ENCODE measurements at regions not wholly inside any gene's neighbourhood (a gene's known extent, or its start where the extent isn't known, plus 50 kb on each side); places are given as distances from the start of the nearest gene placed in this dataset.

DNA sequence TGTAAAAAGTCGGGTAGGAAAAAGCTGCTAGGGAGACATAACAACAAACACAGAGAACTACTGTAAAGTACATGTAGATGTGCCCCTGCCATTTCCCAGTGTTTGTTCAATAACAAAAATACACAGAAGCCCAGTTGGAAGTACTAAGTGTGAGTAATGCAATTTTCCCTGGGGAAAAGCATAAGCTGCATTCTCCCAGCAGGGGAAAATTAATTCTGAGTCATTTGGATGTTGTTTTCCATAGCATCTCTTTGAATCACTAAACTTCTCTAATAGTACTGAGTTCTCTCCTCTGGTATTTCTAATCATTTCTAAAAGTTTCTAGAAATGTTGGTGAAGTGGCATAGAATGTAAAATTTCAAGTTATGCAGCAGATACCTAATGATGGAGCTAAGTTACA is 1114.9 kb downstream of the C4orf33 start:
- DNase-seq (ENCODE audit: low spot score), result no peak
- TF ChIP-seq, protein P1, sequence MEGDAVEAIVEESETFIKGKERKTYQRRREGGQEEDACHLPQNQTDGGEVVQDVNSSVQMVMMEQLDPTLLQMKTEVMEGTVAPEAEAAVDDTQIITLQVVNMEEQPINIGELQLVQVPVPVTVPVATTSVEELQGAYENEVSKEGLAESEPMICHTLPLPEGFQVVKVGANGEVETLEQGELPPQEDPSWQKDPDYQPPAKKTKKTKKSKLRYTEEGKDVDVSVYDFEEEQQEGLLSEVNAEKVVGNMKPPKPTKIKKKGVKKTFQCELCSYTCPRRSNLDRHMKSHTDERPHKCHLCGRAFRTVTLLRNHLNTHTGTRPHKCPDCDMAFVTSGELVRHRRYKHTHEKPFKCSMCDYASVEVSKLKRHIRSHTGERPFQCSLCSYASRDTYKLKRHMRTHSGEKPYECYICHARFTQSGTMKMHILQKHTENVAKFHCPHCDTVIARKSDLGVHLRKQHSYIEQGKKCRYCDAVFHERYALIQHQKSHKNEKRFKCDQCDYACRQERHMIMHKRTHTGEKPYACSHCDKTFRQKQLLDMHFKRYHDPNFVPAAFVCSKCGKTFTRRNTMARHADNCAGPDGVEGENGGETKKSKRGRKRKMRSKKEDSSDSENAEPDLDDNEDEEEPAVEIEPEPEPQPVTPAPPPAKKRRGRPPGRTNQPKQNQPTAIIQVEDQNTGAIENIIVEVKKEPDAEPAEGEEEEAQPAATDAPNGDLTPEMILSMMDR (IDR thresholded peaks at IDR 0.05; ENCODE audit: extremely low read depth, missing control alignments), result no peak

DNA sequence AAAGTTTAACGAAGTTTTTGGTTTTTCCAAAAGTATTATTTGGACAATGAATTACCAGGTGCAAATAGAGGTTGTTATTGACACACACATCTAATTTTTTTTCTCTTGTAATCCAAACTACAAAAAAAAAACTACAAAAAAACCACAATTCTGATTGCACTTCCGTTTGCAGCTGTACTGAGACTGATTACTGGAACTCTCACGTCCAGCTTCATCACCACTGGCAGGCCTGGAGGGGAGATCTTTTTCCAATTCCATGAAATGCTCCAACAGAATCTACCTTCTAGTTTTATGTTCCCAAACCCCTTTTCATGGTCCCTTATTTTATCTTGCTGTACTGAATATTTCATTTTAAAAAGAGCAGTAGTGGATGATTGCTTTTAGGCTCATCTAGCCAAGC is 1118.3 kb downstream of the C4orf33 start:
- DNase-seq (ENCODE audit: low spot score), result no peak
- TF ChIP-seq, protein P1 (IDR thresholded peaks at IDR 0.05; ENCODE audit: extremely low read depth, missing control alignments), result no peak

DNA sequence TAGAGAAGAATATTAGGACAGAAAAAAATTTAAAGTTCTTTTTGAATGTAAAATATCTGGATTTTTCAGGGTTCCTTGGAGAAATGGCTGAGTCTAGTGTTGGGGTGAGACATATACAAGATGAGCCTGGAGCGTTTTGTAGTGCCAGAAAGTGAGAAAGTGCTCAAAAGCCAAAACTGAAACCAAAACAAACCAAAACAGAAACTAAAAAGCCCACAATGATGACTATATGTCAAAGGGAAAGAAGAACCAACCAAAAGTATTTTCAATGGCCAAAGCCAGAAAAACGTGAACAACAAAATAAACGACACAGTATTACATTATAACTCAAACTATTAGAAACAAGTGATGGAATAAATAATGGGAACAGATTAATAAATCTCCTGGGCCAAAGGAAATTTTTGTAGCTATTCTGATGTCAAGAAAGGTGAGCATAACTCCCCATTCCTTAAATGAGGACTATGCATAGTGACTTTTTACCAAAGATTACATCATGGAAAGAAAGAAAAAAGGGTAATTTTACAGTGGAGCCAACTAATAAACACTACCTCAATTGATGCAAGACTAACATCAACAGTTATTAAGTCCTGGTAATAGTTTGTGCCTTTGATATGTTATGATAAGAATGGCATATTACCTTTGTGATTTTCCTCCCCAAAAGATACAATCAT is 1137.6 kb downstream of the C4orf33 start:
- TF ChIP-seq, protein P1 (IDR thresholded peaks at IDR 0.05; ENCODE audit: extremely low read depth, missing control alignments), result no peak
- peak; percentile 8 for DNase-seq (ENCODE audit: low spot score)

DNA sequence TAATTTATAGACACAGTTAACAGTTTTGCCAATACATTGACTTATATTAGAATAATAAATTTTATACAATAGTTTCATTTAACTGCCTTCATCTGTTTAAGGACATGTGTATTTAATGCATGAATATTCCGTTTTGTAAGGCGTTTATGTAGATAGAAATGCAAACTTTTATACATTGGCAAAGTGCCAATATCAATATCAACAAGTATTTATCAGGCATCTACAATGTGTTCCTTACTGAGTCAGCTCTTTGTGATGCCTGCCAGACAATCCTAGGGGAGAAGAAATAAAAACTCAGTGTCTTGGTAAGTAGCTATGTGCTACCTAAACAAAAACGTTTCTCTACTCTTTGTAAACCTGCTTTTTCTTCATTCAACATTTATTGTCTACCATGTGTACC is 1142.2 kb downstream of the C4orf33 start:
- no peak for DNase-seq (ENCODE audit: low spot score)
- TF ChIP-seq, protein P1 (IDR thresholded peaks at IDR 0.05; ENCODE audit: extremely low read depth, missing control alignments), result no peak

DNA sequence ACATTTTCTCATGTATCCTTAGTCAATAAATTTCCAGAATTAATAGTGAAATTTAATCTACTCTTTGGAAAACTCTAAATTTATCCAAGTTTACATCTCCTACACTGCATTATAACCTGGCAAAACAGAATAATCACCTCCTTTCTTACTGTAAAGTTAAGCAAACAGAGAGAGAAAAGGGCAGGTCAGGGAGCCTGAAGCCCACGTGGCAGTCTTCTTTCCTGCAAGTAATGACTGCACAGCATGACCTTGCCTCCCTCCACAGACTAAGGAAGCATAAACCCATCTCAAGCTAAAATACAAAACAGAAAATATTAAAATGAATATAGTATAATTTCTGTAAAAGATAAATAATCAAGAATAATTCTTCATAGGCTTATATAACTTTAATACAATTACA is 1153.0 kb downstream of the C4orf33 start:
- no peak for DNase-seq (ENCODE audit: low spot score)
- TF ChIP-seq, protein P1 (IDR thresholded peaks at IDR 0.05; ENCODE audit: extremely low read depth, missing control alignments), result no peak

DNA sequence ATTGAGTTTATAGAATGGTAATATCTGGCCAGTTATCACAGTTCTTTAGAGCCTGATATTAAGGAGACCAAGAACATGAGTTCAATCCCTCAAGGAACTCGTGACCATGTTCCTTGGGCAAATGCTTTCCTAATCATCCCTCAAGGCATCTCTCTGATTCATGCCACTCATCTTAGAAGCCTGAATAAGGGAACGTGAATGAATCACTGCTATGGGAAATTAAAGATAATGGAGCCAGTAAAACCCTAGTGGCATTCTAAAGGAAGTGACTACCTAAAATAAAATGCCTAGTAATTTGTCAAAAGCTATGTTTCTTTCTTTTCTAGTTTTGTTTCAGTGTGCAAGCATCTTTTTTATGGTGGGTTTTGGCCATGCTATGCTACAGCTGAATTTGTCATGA is 1161.3 kb downstream of the C4orf33 start:
- DNase-seq (ENCODE audit: low spot score), result no peak
- TF ChIP-seq, protein P1 (IDR thresholded peaks at IDR 0.05; ENCODE audit: extremely low read depth, missing control alignments), result no peak

DNA sequence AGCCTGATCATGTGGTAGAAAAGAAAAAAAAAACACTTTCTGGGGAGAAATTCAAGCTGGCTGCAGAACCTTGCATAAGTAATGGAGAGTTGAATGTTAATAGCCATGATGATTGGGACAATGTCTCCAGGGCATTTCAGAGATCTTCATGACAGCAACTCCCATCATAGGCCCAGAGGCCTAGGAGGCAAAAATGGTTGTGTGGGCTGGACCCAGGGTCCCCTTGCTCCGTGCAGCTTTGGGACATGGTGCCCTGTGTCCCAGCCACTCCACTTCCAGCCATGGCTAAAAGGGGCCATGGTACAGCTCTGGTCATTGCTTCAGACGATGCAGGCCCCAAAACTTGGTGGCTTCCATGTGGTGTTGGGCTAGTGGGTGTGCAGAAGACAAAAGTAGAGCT is 1170.9 kb downstream of the C4orf33 start:
- TF ChIP-seq, protein P1 (IDR thresholded peaks at IDR 0.05; ENCODE audit: extremely low read depth, missing control alignments), result no peak
- no peak for DNase-seq (ENCODE audit: low spot score)

Measured in GM20000 (cell line).